SK-N-MC (cell line): ENCODE measurements at regions not wholly inside any gene's neighbourhood (a gene's known extent, or its start where the extent isn't known, plus 50 kb on each side); places are given as distances from the start of the nearest gene placed in this dataset.
"Not testable (repeated sequence)": the region's sequence is repeated elsewhere in the genome, so short reads cannot be mapped to it uniquely, and the experiment has no call there.

ENCODE experiments used
- EZH2 ChIP-seq: fragments of 200-600 bp; sonication (generic); IDR thresholded peaks from one replicate; pipeline ENCODE4 v1.6.1; 2017; ENCODE audit warnings: antibody characterized with exemption
- POLR2AphosphoS5 ChIP-seq: IDR thresholded peaks from 2 replicates; pipeline ENCODE4 v1.6.1; 2012; ENCODE audit warnings: mild to moderate bottlenecking, low read depth, low read length, borderline replicate concordance

GRCh38 chr1:148386031-148386398 lies 97.1 kb downstream of the PPIAL4G start:
- not testable (repeated sequence) for TF ChIP-seq POLR2AphosphoS5, EZH2
